SU-DHL-6 (cell line): ENCODE measurements at regions not wholly inside any gene's neighbourhood (a gene's known extent, or its start where the extent isn't known, plus 50 kb on each side); places are given as distances from the start of the nearest gene placed in this dataset.
"Not testable (repeated sequence)": the region's sequence is repeated elsewhere in the genome, so short reads cannot be mapped to it uniquely, and the experiment has no call there.

Source experiments
- CTCF ChIP-seq: fragments of 200-600 bp; sonication (generic); IDR thresholded peaks from one replicate; pipeline ENCODE4 v1.5.1; 2017; ENCODE audit warnings: antibody characterized with exemption, mild to moderate bottlenecking, low read length, moderate library complexity; ENCODE audit not compliant: insufficient read depth, poor library complexity, severe bottlenecking
- EZH2phosphoT487 ChIP-seq: fragments of 200-600 bp; sonication (generic), shearing (Covaris generic); conservative IDR thresholded peaks from 2 replicates; pipeline ENCODE4 v1.6.1; 2018; ENCODE audit warnings: mild to moderate bottlenecking, antibody characterized with exemption, low read length, moderate library complexity, mixed read lengths

- not testable (repeated sequence) for TF ChIP-seq CTCF, EZH2phosphoT487
Observed at GRCh38 chr3:91291388-91291787, 2184.0 kb downstream of the EPHA3 start.
